Aorta (tissue), 5 donors: ENCODE measurements at regions not wholly inside any gene's neighbourhood (a gene's known extent, or its start where the extent isn't known, plus 50 kb on each side); places are given as distances from the start of the nearest gene placed in this dataset.

Source experiments
- ATAC-seq: fragments of 200-7000 bp; cut with Tn5 transposase; one replicate; pipeline ENCODE4 v1.9.1; 2022; ENCODE audit warnings: moderate library complexity; ENCODE audit not compliant: low FRiP score
- DNase-seq, 2 donors: peaks; one replicate each; pipeline ENCODE4 v3.0.0-alpha.2; 2020
- H3K27ac ChIP-seq, 2 donors: one replicate each; pipeline ENCODE4 v1.5.1; 2013; ENCODE audit warnings: low read length in 2 of 2, mild to moderate bottlenecking in 2 of 2, moderate library complexity in 2 of 2, control low read depth in 1 of 2, inconsistent platforms in 1 of 2, low read depth in 1 of 2
- H3K27me3 ChIP-seq, 2 donors: one replicate each; pipeline ENCODE4 v1.6.1; 2013; ENCODE audit warnings: control low read depth in 1 of 2, low read length in 1 of 2, mild to moderate bottlenecking in 1 of 2, moderate library complexity in 1 of 2; ENCODE audit not compliant: insufficient read depth in 2 of 2, control insufficient read depth in 1 of 2
- H3K36me3 ChIP-seq, 2 donors: one replicate each; pipeline ENCODE4 v1.6.1; 2013; ENCODE audit warnings: control low read depth in 1 of 2, low read length in 1 of 2, mild to moderate bottlenecking in 1 of 2; ENCODE audit not compliant: insufficient read depth in 2 of 2, control insufficient read depth in 1 of 2
- H3K4me1 ChIP-seq, 2 donors: one replicate each; pipeline ENCODE4 v1.6.1; 2013; ENCODE audit warnings: low read length in 2 of 2, control low read depth in 1 of 2, mild to moderate bottlenecking in 1 of 2, moderate library complexity in 1 of 2; ENCODE audit not compliant: insufficient read depth in 2 of 2, control insufficient read depth in 1 of 2
- H3K4me3 ChIP-seq, 2 donors: one replicate each; pipeline ENCODE4 v1.5.1; 2013; ENCODE audit warnings: low read length in 2 of 2, control low read depth in 1 of 2, mild to moderate bottlenecking in 1 of 2
- H3K9me3 ChIP-seq: one replicate; pipeline ENCODE4 v1.6.1; 2013; ENCODE audit warnings: mild to moderate bottlenecking, low read length; ENCODE audit not compliant: control insufficient read depth
- WGBS, 2 donors: extraction: QIAGEN DNeasy Blood & Tissue Kit; methylation state at CpG; one replicate each; pipeline ENCODE4 v1.1.7; 2013; 5-methylcytosine and 5-hydroxymethylcytosine counted together
- intact Hi-C, 2 donors: fragments of 100-400 bp; cut with DNase I; formaldehyde crosslinking; loops; one replicate each; pipeline versions ENCODE4 v1.14.2 to v1.15.0; 2022
- donor health status: healthy with polysubstance abuse.
- donor health status: Bipolar disorder and iron deficiency.
- donor health status: DM: no; HTN: no; CAD: no.
- donor health status: DM: no; HTN: no; CAD: no.
- donor health status: DM: yes; HTN: yes; CAD: no.

DNA sequence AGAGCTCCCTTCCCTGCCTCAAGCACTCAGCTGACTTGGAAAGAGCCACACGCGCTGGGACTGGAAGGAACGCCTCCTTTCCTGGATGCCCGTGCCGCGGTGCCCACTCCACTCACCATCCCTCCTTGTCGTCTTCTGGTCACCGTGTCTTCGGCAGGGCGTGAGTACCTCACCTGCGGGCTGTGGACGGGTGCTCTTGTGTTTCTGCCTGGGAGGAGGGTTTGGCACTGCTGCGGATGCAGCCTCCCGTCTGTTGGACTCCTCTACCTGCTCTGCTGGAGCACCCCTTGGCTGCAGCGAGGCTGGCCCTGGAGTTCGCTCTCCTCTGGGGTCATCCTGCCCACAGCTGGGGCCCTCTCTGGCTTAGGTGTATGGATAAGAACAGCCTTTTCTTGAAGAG, 612.7 kb downstream of the BRD1 start:
- ATAC-seq (no peak), DNase-seq (peak in 1 of 2 donors; percentile 63)
- H3K36me3 ChIP-seq, result no peaks in the 10 kb centered on the region
- peaks cover 2 to 5% of the 10 kb centered on the region in 2 donors for H3K27me3 ChIP-seq
- H3K27ac ChIP-seq, result no peak overlapping the region
- WGBS, 2 donors, result 92 to 95% methylated on average over 16 of the region's 16 CpGs
- peaks cover 1% of the 10 kb centered on the region for H3K9me3 ChIP-seq
- intact Hi-C loops, result no loop called here
- no peak overlapping the region for H3K4me3 ChIP-seq
- H3K4me1 ChIP-seq, result no peaks in the 10 kb centered on the region

DNA sequence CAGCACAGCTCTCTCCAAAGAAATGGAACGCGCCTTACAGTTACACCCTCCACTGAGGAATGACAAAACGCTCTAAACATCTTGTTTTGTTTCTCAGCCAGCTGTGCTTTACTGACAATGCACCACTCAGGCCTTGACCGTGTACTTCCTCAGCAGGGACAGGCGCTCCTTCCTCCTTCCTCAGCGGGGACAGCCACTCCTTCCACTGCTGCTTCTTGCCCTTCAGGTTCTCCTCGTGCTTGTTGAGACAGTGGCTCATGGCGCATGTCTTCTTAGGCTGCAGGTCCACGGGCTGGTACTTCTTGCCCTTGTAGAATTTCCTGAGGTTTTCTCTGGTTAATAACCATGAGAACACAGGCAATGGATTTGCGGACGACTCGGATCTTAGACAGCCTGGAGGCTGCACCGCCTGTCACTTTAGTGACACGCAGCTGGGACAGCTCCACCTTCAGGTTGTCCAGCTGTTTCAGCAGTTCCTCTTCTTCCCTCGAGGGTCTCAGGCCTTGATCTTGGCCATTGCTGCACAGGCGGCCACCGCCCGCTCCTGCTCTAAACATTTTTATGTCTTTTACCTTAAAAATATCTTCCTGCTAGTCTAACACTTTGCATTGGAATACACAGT, 613.8 kb downstream of the BRD1 start:
- ATAC-seq, result no peak
- Histone ChIP-seq H3K4me1 (no peaks in the 10 kb centered on the region), H3K4me3 (no peak overlapping the region), H3K27ac (no peak overlapping the region), H3K36me3 (no peaks in the 10 kb centered on the region), H3K9me3 (no peaks in the 10 kb centered on the region), H3K27me3 (peaks cover 0 to 2% of the 10 kb centered on the region in 2 donors)
- intact Hi-C loops, result no loop called here
- DNase-seq, result peak in 1 of 2 donors; percentile 33
- 74 to 78% methylated on average over 18 of the region's 18 CpGs for WGBS, 2 donors

DNA sequence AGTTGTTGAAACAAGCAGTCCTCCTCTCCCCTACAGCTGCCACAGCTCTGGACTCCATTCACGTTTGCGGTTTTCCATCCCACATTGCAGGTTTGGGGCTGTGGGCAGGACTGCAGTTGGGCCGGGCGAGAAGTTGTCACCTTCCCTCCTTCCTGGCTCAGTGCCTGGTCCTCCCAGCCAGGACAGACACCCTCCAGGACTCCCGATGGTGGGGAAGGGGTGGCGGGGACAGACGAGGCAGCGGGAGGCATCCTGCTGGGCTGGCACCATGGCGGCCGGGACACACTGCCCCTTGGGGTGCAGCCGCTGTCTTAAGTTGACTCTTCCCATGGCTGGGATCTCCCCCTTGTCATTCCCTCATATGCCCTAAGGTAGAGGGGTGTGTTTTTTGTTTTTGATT, 615.2 kb downstream of the BRD1 start:
- ATAC-seq (no peak), DNase-seq (peak in 1 of 2 donors; percentile 63)
- Histone ChIP-seq H3K27ac (no peak overlapping the region), H3K27me3 (no peaks in the 10 kb centered on the region), H3K36me3 (no peaks in the 10 kb centered on the region), H3K4me3 (no peak overlapping the region), H3K4me1 (no peaks in the 10 kb centered on the region), H3K9me3 (no peaks in the 10 kb centered on the region)
- intact Hi-C loops, result no loop called here
- WGBS, 2 donors, result 84 to 88% methylated on average over 11 of the region's 11 CpGs

DNA sequence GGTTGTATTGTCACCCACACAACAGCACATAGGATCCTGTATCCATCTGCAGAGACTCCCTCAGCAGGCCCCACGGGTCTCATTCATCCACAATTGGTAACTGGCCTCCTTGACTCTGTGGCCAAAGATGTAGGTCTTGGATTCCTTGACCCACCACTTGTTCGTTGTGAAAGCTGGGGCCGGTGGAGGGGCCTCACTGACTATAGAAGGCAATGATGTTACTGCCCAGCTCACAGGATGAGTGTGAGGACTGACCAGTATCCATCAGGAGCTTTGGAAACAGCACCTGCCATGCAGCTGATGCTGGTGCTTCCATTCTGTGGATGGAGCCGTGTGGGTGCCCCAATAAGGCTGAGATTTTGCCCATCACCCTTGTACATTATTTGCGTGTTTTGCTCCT, 615.7 kb downstream of the BRD1 start:
- Histone ChIP-seq H3K9me3 (no peaks in the 10 kb centered on the region), H3K36me3 (no peaks in the 10 kb centered on the region), H3K27ac (no peak overlapping the region), H3K27me3 (no peaks in the 10 kb centered on the region), H3K4me3 (no peak overlapping the region), H3K4me1 (no peaks in the 10 kb centered on the region)
- DNase-seq, result peak in 1 of 2 donors; percentile 38
- no peak for ATAC-seq
- WGBS, 2 donors, result 78% methylated on average over 5 of the region's 5 CpGs
- intact Hi-C loops, result no loop called here

DNA sequence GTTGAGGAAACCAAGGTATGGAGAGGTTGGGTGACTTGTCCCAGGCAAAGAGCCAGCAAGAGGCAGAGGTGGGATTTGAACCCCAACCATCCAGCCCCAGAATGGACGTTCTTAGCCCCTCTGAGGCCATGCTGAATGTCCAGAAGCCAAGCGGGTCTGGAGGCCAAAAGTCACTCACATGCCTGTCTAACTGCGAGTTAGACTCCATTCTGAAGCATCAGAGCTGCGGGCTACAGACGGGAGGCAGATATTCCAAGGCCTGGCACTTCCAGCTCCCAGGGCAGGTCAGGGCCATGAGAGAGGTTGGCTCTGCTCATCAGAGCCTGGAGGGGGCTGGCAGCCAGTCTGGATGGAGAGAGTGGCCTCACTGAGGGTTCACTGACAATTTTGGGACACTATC, 616.5 kb downstream of the BRD1 start:
- DNase-seq (peak in 1 of 2 donors; percentile 41), ATAC-seq (no peak)
- 82 to 84% methylated on average over 5 of the region's 5 CpGs for WGBS, 2 donors

DNA sequence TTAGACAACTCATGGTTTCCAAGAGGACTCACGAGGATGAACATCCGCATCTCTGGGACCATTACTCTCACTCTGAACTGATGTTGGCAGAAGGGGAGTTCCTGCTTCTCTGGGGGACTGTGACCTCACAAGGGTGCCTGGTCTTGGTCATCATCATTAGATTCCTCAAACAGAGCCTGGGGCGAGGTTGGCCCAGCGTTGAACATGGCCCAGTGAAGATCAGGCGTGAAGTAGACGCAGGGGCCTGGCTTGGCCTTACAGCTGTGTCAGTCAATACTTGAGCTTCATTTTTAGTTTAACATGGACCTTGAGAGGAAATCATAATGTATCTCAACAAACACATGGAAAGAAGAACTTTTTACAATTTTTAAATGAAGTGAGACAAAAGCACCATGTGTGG, 617.1 kb downstream of the BRD1 start:
- H3K36me3 ChIP-seq, result no peaks in the 10 kb centered on the region
- H3K27me3 ChIP-seq, result no peaks in the 10 kb centered on the region
- 89 to 96% methylated on average over 6 of the region's 6 CpGs for WGBS, 2 donors
- no peaks in the 10 kb centered on the region for H3K4me1 ChIP-seq
- DNase-seq (peak in 1 of 2 donors; percentile 26), ATAC-seq (no peak)
- no peaks in the 10 kb centered on the region for H3K9me3 ChIP-seq
- no peak overlapping the region for H3K27ac ChIP-seq
- no peak overlapping the region for H3K4me3 ChIP-seq
- intact Hi-C loops, result no loop called here

More for the DNA sequence above, 616.5 kb downstream of the BRD1 start:
- no peaks in the 10 kb centered on the region for H3K9me3 ChIP-seq
- H3K27me3 ChIP-seq, result no peaks in the 10 kb centered on the region
- no peaks in the 10 kb centered on the region for H3K4me1 ChIP-seq
- H3K36me3 ChIP-seq, result no peaks in the 10 kb centered on the region
- no peak overlapping the region for H3K27ac ChIP-seq
- intact Hi-C loops, result no loop called here
- no peak overlapping the region for H3K4me3 ChIP-seq

DNA sequence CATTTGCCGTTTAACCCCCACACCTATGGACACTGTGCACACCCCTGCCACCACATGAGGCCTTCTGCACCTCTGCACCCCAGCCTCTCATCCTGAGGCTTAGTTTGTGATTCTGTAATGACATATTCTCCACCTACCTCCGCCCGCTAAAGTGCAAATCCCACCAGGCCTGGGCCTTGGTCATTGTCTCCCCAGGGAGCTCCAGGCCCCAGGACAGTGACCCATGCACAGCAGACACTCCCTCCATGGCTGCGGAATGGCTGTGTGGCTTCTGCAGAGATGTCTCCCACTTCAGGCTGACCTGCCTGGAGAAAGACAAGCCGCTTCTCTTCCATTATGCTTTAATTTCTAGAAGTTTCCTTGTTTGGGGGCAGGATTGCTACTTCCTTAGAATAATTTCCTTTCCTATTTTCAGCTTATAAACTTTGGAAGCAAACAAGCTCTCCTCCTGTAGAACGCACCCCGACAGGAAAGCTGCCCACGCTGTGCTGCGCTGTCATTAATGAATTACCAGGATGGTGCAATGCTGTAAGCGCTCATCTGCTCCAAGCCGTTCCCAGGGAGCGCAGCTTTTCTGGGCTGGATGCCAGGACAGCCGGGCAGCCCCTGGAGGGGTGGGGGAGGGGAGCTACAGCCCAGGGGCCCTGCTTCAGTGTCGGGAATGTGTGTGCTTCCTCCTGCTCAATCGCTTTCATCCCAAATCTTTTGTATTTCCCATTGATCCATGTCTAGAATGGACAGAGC, 618.0 kb downstream of the BRD1 start:
- Histone ChIP-seq H3K36me3 (no peaks in the 10 kb centered on the region), H3K27me3 (no peaks in the 10 kb centered on the region), H3K4me3 (no peak overlapping the region), H3K27ac (no peak overlapping the region), H3K4me1 (no peaks in the 10 kb centered on the region), H3K9me3 (no peaks in the 10 kb centered on the region)
- ATAC-seq (no peak), DNase-seq (peak in 1 of 2 donors; percentile 45)
- intact Hi-C loops, result no loop called here
- 41 to 43% methylated on average over 15 of the region's 15 CpGs for WGBS, 2 donors

DNA sequence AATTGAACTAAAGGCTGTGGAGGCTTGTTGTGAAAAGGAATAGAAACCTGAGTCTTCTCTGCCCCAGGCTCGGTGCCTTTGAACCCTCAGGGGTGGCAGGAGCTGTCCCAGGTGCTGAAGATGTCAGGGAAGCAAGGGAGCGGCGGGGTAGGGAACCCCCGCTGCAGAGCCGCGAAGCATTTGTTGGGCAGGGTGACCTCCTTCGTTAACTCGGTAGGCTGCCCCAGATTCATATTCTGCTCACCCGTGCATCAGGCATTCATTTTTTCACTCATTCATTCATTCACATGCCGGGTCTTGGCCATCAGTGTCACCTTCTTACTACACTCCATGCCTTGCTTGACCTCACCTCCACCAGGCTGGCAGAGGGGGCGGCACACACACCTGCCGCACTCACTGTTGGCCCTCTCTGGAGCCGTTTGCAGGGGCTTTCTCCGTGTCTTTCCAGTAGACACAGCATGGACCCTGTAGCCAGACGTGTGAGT, 618.9 kb downstream of the BRD1 start:
- WGBS, 2 donors, result 44 to 54% methylated on average over 15 of the region's 15 CpGs
- ATAC-seq (no peak), DNase-seq (peak in 1 of 2 donors; percentile 33)
- no peaks in the 10 kb centered on the region for H3K27me3 ChIP-seq
- H3K36me3 ChIP-seq, result no peaks in the 10 kb centered on the region
- H3K4me3 ChIP-seq, result no peak overlapping the region
- intact Hi-C loops, result no loop called here
- H3K27ac ChIP-seq, result no peak overlapping the region
- no peaks in the 10 kb centered on the region for H3K4me1 ChIP-seq
- H3K9me3 ChIP-seq, result no peaks in the 10 kb centered on the region

DNA sequence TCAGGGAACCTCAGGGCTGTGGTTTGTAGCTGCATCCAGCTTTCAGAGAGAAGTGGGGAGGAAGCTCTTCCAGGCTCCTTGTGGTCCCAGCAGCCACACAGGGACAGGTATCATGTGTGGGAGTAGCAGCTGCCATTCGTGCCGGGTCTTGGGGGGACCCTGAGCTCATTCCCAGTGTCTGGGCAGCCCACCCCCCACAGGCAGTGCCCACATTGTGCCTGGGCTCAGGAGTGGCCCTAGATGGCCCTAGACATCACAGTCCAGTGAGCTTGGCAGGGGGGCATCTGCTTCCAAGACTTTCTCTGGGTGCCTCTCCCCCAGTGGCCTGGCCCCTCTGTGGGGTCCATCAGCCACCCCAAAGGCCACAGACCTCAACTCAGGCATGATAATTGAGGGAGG, 619.7 kb downstream of the BRD1 start:
- DNase-seq, result peak in 1 of 2 donors; percentile 46
- no peaks in the 10 kb centered on the region for H3K4me1 ChIP-seq
- intact Hi-C loops, result no loop called here
- H3K4me3 ChIP-seq, result no peak overlapping the region
- H3K9me3 ChIP-seq, result no peaks in the 10 kb centered on the region
- WGBS, 2 donors, result 81 to 89% methylated on average over 2 of the region's 2 CpGs
- no peak overlapping the region for H3K27ac ChIP-seq
- H3K36me3 ChIP-seq, result no peaks in the 10 kb centered on the region
- H3K27me3 ChIP-seq, result no peaks in the 10 kb centered on the region
- no peak for ATAC-seq
